ENCODE measurements at regions not wholly inside any gene's neighbourhood (a gene's known extent, or its start where the extent isn't known, plus 50 kb on each side); places are given as distances from the start of the nearest gene placed in this dataset.

- no peaks in the 10 kb centered on the region for H3K27me3 ChIP-seq (ENCODE audit: insufficient read depth, insufficient read length)
- H3K9ac ChIP-seq (ENCODE audit: insufficient read length, low read depth), result no peak overlapping the region
- no peak for TF ChIP-seq SUZ12 (IDR thresholded peaks at IDR 0.05; ENCODE audit: extremely low read depth, insufficient read depth, insufficient read length)
- no peak for TF ChIP-seq YY1 (IDR thresholded peaks at IDR 0.05; ENCODE audit: insufficient read depth, insufficient read length)
- no peak for TF ChIP-seq ZNF274 (IDR thresholded peaks at IDR 0.05; ENCODE audit: low read depth, low read length)
- no peaks in the 10 kb centered on the region for H3K36me3 ChIP-seq (ENCODE audit: insufficient read depth, insufficient read length, low read length)
- no peaks in the 10 kb centered on the region for H3K4me1 ChIP-seq (ENCODE audit: insufficient read depth, insufficient read length)
- H3K9me3 ChIP-seq (ENCODE audit: insufficient read depth, low read length), result no peaks in the 10 kb centered on the region
- H3K4me3 ChIP-seq (ENCODE audit: insufficient read length, low read depth), result no peak overlapping the region
- DNase-seq (ENCODE audit: low read depth, low spot score), result peak; percentile 36
Observed at GRCh38 chr4:180665994-180666824, 1577.0 kb upstream of the TENM3 start.

DNA sequence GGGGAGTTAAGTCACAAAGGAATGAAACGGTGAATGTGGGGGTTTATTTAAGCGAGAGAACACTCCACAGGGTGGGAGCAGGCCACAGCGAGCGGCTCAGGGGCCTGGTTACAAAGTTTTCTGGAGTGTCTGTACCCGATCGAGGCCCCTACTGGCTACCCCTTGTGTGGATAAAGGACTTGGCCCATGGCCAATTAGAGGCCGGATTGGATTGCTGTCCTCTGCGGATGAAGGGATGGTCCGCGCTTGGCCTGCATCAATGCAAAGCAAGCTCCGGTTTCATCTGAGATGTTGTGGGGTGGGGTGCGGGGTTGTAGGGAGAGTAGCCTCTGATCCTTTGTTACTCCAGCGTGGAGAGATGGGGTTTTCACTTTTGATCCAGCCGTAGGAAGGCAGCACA is 1574.5 kb upstream of the TENM3 start:
- Histone ChIP-seq H3K9me3 (ENCODE audit: insufficient read depth, low read length) (no peaks in the 10 kb centered on the region), H3K36me3 (ENCODE audit: insufficient read depth, insufficient read length, low read length) (no peaks in the 10 kb centered on the region), H3K4me3 (ENCODE audit: insufficient read length, low read depth) (no peak overlapping the region), H3K9ac (ENCODE audit: insufficient read length, low read depth) (no peak overlapping the region), H3K4me1 (ENCODE audit: insufficient read depth, insufficient read length) (no peaks in the 10 kb centered on the region), H3K27me3 (ENCODE audit: insufficient read depth, insufficient read length) (no peaks in the 10 kb centered on the region)
- TF ChIP-seq SUZ12 (IDR thresholded peaks at IDR 0.05; ENCODE audit: extremely low read depth, insufficient read depth, insufficient read length) (no peak), YY1 (IDR thresholded peaks at IDR 0.05; ENCODE audit: insufficient read depth, insufficient read length) (no peak), ZNF274 (IDR thresholded peaks at IDR 0.05; ENCODE audit: low read depth, low read length) (no peak)
- DNase-seq (ENCODE audit: low read depth, low spot score), result no peak

- Histone ChIP-seq H3K9ac (ENCODE audit: insufficient read length, low read depth) (no peak overlapping the region), H3K4me1 (ENCODE audit: insufficient read depth, insufficient read length) (no peaks in the 10 kb centered on the region), H3K27me3 (ENCODE audit: insufficient read depth, insufficient read length) (no peaks in the 10 kb centered on the region), H3K36me3 (ENCODE audit: insufficient read depth, insufficient read length, low read length) (no peaks in the 10 kb centered on the region), H3K9me3 (ENCODE audit: insufficient read depth, low read length) (no peaks in the 10 kb centered on the region), H3K4me3 (ENCODE audit: insufficient read length, low read depth) (no peak overlapping the region)
- no peak for DNase-seq (ENCODE audit: low read depth, low spot score)
- TF ChIP-seq SUZ12 (IDR thresholded peaks at IDR 0.05; ENCODE audit: extremely low read depth, insufficient read depth, insufficient read length), result no peak
- no peak for TF ChIP-seq YY1 (IDR thresholded peaks at IDR 0.05; ENCODE audit: insufficient read depth, insufficient read length)
- TF ChIP-seq ZNF274 (IDR thresholded peaks at IDR 0.05; ENCODE audit: low read depth, low read length), result no peak
Observed at GRCh38 chr4:180669680-180670079, 1573.5 kb upstream of the TENM3 start.

DNA sequence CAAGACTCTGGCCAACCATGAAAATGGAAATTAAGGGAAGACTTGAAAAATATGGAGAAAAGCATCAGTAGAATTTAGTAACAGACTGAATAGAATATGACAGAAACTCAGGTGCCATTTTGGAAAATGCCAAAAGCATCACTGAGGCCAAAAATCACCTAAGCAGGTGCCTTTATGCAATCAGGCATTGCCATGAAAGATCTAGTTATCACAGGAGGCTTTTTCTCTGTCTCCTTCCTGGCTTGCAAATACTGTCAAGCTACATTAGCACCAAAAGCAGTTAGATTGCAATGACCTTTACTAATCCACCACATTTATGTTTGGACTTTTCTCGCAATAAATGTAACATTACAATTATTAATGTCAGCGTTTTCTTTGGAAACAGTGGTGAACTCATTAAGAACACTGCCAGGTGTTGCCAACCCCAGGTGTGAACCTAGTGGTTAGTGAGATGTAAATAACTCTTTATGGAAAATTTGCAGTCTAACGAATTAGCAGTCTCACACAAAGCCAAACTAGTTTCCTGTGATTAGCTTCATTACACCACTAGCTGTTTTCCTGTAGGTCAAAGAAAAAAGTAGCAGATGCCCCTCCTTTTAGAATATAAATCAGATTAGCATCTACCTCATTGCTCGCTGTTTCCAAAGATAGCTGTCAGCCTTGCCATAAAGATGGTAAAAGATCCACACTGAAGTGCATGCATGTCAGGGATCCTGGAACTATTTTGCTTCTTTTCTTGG is 1568.4 kb upstream of the TENM3 start:
- TF ChIP-seq ZNF274 (IDR thresholded peaks at IDR 0.05; ENCODE audit: low read depth, low read length) (no peak), SUZ12 (IDR thresholded peaks at IDR 0.05; ENCODE audit: extremely low read depth, insufficient read depth, insufficient read length) (no peak), YY1 (IDR thresholded peaks at IDR 0.05; ENCODE audit: insufficient read depth, insufficient read length) (no peak)
- Histone ChIP-seq H3K9me3 (ENCODE audit: insufficient read depth, low read length) (no peaks in the 10 kb centered on the region), H3K4me3 (ENCODE audit: insufficient read length, low read depth) (no peak overlapping the region), H3K4me1 (ENCODE audit: insufficient read depth, insufficient read length) (no peaks in the 10 kb centered on the region), H3K36me3 (ENCODE audit: insufficient read depth, insufficient read length, low read length) (no peaks in the 10 kb centered on the region), H3K27me3 (ENCODE audit: insufficient read depth, insufficient read length) (no peaks in the 10 kb centered on the region), H3K9ac (ENCODE audit: insufficient read length, low read depth) (no peak overlapping the region)
- DNase-seq (ENCODE audit: low read depth, low spot score), result no peak

DNA sequence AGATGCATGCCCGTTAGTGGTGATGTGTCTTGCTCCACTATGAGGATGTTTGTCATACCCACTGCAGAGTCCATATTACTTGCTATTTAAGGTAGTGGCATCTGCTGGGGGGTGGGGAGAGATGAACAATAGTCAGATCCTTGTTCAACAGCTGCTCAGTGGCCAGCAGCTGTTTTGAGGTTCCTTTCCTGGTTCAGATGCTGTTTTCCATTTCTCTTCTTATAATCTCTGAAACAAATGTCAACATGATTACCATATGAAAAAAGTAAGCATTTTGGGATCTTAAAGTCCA is 1567.9 kb upstream of the TENM3 start:
- Histone ChIP-seq H3K4me1 (ENCODE audit: insufficient read depth, insufficient read length) (no peaks in the 10 kb centered on the region), H3K36me3 (ENCODE audit: insufficient read depth, insufficient read length, low read length) (no peaks in the 10 kb centered on the region), H3K9me3 (ENCODE audit: insufficient read depth, low read length) (no peaks in the 10 kb centered on the region), H3K27me3 (ENCODE audit: insufficient read depth, insufficient read length) (no peaks in the 10 kb centered on the region), H3K4me3 (ENCODE audit: insufficient read length, low read depth) (no peak overlapping the region), H3K9ac (ENCODE audit: insufficient read length, low read depth) (no peak overlapping the region)
- no peak for DNase-seq (ENCODE audit: low read depth, low spot score)
- TF ChIP-seq ZNF274 (IDR thresholded peaks at IDR 0.05; ENCODE audit: low read depth, low read length), result no peak
- TF ChIP-seq YY1 (IDR thresholded peaks at IDR 0.05; ENCODE audit: insufficient read depth, insufficient read length), result no peak
- no peak for TF ChIP-seq SUZ12 (IDR thresholded peaks at IDR 0.05; ENCODE audit: extremely low read depth, insufficient read depth, insufficient read length)

DNA sequence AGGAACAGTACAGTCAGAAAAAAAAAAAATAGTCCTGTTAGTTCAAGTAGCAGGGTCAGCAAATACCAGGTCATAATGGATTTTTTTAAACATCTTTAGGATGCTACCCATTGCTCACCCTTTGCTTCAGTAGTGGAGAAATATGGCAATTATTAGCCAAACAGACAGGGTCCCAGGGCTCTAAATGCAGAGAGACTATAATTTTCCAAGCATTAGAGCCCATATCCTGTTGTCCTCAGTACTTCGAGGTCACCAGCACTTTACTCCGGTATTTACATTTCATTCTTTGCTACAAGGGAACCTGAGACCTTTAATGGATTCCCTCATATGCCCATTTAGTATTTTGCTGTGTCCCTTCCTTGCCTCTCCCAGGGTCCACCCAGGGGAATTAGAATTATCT is 1562.9 kb upstream of the TENM3 start:
- Histone ChIP-seq H3K27me3 (ENCODE audit: insufficient read depth, insufficient read length) (no peaks in the 10 kb centered on the region), H3K9me3 (ENCODE audit: insufficient read depth, low read length) (no peaks in the 10 kb centered on the region), H3K4me1 (ENCODE audit: insufficient read depth, insufficient read length) (no peaks in the 10 kb centered on the region), H3K4me3 (ENCODE audit: insufficient read length, low read depth) (no peak overlapping the region), H3K36me3 (ENCODE audit: insufficient read depth, insufficient read length, low read length) (no peaks in the 10 kb centered on the region), H3K9ac (ENCODE audit: insufficient read length, low read depth) (no peak overlapping the region)
- DNase-seq (ENCODE audit: low read depth, low spot score), result no peak
- TF ChIP-seq SUZ12 (IDR thresholded peaks at IDR 0.05; ENCODE audit: extremely low read depth, insufficient read depth, insufficient read length) (no peak), ZNF274 (IDR thresholded peaks at IDR 0.05; ENCODE audit: low read depth, low read length) (no peak), YY1 (IDR thresholded peaks at IDR 0.05; ENCODE audit: insufficient read depth, insufficient read length) (no peak)

DNA sequence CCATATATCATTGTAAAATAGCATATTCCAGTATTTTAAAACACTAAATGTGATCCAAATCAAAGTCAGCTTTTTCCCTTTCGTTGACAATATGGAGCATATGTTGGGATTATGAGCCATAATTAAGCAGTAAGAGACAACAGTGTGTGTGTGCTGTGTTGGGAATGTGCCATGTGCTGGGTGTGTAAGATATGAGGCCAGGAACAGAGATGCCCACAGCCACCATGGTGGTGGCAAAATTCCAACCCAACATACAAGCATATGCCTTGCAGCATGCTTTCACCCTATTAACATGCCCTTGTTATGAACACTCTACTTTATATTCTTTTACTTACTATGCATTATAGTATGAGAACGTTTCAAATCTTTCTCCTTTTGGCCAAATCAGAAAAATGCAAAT is 1560.4 kb upstream of the TENM3 start:
- Histone ChIP-seq H3K27me3 (ENCODE audit: insufficient read depth, insufficient read length) (no peaks in the 10 kb centered on the region), H3K9me3 (ENCODE audit: insufficient read depth, low read length) (no peaks in the 10 kb centered on the region), H3K9ac (ENCODE audit: insufficient read length, low read depth) (no peak overlapping the region), H3K4me3 (ENCODE audit: insufficient read length, low read depth) (no peak overlapping the region), H3K4me1 (ENCODE audit: insufficient read depth, insufficient read length) (no peaks in the 10 kb centered on the region), H3K36me3 (ENCODE audit: insufficient read depth, insufficient read length, low read length) (no peaks in the 10 kb centered on the region)
- no peak for DNase-seq (ENCODE audit: low read depth, low spot score)
- TF ChIP-seq SUZ12 (IDR thresholded peaks at IDR 0.05; ENCODE audit: extremely low read depth, insufficient read depth, insufficient read length), result no peak
- TF ChIP-seq YY1 (IDR thresholded peaks at IDR 0.05; ENCODE audit: insufficient read depth, insufficient read length), result no peak
- TF ChIP-seq ZNF274 (IDR thresholded peaks at IDR 0.05; ENCODE audit: low read depth, low read length), result no peak

Data from NT2/D1 (cell line).